ENCODE measurements at regions not wholly inside any gene's neighbourhood (a gene's known extent, or its start where the extent isn't known, plus 50 kb on each side); places are given as distances from the start of the nearest gene placed in this dataset.
A peak's percentile ranks its signal among the peaks of the same experiment; 100 is the strongest.

- no peak for DNase-seq (ENCODE audit: low read depth)
- no peak overlapping the region for H3K4me3 ChIP-seq (ENCODE audit: low read length)
- no peak for TF ChIP-seq CTCF (conservative IDR thresholded peaks at IDR 0.05; ENCODE audit: low read depth, low read length)
Observed at GRCh38 chr6:54718541-54719023, 128.0 kb upstream of the FAM83B start.

GRCh38 chr6:54719131-54719530, 127.4 kb upstream of the FAM83B start:
- no peak for DNase-seq (ENCODE audit: low read depth)
- no peak overlapping the region for H3K4me3 ChIP-seq (ENCODE audit: low read length)
- no peak for TF ChIP-seq CTCF (conservative IDR thresholded peaks at IDR 0.05; ENCODE audit: low read depth, low read length)

- H3K4me3 ChIP-seq (ENCODE audit: low read length): no peak overlapping the region
- TF ChIP-seq CTCF (conservative IDR thresholded peaks at IDR 0.05; ENCODE audit: low read depth, low read length): no peak
- DNase-seq (ENCODE audit: low read depth): no peak
Observed at GRCh38 chr6:54719633-54720032, 126.9 kb upstream of the FAM83B start.

- TF ChIP-seq CTCF (conservative IDR thresholded peaks at IDR 0.05; ENCODE audit: low read depth, low read length): no peak
- no peak for DNase-seq (ENCODE audit: low read depth)
- H3K4me3 ChIP-seq (ENCODE audit: low read length): no peak overlapping the region
Observed at GRCh38 chr6:54722328-54722727, 124.2 kb upstream of the FAM83B start.

- no peak overlapping the region for H3K4me3 ChIP-seq (ENCODE audit: low read length)
- TF ChIP-seq CTCF (conservative IDR thresholded peaks at IDR 0.05; ENCODE audit: low read depth, low read length): no peak
Observed at GRCh38 chr6:54729716-54730115, 116.9 kb upstream of the FAM83B start.

GRCh38 chr6:54730767-54731630, 115.6 kb upstream of the FAM83B start:
- no peak overlapping the region for H3K4me3 ChIP-seq (ENCODE audit: low read length)
- DNase-seq (ENCODE audit: low read depth): no peak
- no peak for TF ChIP-seq CTCF (conservative IDR thresholded peaks at IDR 0.05; ENCODE audit: low read depth, low read length)

More at GRCh38 chr6:54729716-54730115, 116.9 kb upstream of the FAM83B start:
- DNase-seq (ENCODE audit: low read depth): no peak

- peak; percentile 39 for TF ChIP-seq CTCF (conservative IDR thresholded peaks at IDR 0.05; ENCODE audit: low read depth, low read length)
- no peak overlapping the region for H3K4me3 ChIP-seq (ENCODE audit: low read length)
- DNase-seq (ENCODE audit: low read depth): no peak
Observed at GRCh38 chr6:54737247-54737646, 109.3 kb upstream of the FAM83B start.

Measured in retinal pigment epithelial cell (primary cell).